Suppressor macrophage treated with lipopolysaccharide for 1 hour (primary cell): ENCODE measurements at regions not wholly inside any gene's neighbourhood (a gene's known extent, or its start where the extent isn't known, plus 50 kb on each side); places are given as distances from the start of the nearest gene placed in this dataset.

Experiments used
- DNase-seq, 3 donors: peaks; one replicate each; pipeline ENCODE4 v3.0.0-alpha.2; 2020 to 2022

GRCh38 chr2:167411367-167411766 is 523.1 kb downstream of the XIRP2 start:
- no peak for DNase-seq

GRCh38 chr2:167406558-167406957 is 518.3 kb downstream of the XIRP2 start:
- DNase-seq, result no peak

DNA sequence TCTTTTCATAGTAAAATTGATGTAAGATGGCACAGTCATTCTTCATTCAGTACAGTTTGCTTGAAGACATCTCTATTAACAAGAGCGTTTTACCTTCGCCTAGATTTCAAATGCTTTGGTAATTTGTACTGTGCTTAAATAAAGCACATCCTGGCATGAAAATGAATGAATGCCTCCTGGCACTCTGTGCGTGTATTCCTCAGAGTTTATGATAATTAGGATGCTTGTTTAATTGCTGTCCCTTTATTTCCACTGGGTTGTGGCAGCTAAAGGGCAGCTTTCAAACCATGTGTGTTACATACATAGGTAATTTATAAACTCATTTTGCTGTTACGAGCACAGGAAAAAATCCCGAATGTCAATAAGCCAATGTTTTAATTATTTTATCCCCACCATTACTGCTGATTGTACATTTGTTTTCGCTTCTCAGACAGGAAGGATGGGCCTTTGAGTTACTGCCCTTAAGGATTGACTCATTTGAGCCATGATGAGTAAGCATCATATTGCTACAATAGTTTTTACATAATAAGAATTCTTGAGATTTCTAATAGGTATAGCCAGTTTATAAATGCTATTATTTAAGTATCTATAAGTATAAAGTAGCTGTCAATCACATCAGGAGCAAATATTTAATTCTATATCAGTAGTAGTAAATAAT is 516.5 kb downstream of the XIRP2 start:
- DNase-seq, result no peak

DNA sequence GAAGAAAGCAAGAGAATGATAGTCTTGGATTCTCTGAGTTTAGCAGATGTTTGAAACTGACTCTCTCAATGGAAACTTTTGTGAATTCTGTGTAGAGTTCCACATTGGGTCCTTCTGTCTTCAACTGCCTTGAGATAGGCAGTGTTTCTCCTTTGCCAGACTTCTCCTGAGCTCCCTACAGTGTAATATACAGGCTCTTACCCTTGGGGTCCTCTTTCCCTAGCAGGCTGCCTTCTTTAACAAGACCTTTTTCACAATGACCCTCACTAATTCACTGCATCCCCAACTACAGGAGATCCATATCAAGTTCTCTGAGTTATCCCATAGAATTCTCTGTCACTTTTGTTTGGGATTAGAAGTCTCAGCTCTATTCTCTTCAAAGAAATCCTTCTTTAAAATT is 513.0 kb downstream of the XIRP2 start:
- no peak for DNase-seq

- no peak for DNase-seq
Observed at GRCh38 chr2:167400546-167400945, 512.3 kb downstream of the XIRP2 start.

DNA sequence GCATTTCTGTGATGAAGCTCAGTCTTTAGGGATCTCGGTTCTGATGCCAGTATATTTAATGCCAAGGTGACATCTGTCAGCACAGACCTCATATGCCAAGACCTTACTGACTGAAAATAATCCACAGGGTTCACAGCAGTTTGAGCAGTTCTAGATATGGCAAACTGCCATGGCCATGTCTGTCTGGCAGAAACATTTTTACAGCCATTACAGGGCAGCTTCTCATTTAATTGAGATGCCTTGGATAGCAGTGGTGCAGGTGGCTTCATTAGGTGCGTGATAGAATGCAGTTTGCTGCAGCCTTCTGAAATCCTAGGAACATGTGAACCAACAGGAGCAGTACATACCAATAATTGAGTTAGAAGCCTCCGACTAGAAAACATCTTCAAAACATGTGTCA is 510.6 kb downstream of the XIRP2 start:
- no peak for DNase-seq

- DNase-seq, result no peak
Observed at GRCh38 chr2:167388901-167389300, 500.6 kb downstream of the XIRP2 start.

- DNase-seq, result no peak
Observed at GRCh38 chr2:167388497-167388896, 500.2 kb downstream of the XIRP2 start.

DNA sequence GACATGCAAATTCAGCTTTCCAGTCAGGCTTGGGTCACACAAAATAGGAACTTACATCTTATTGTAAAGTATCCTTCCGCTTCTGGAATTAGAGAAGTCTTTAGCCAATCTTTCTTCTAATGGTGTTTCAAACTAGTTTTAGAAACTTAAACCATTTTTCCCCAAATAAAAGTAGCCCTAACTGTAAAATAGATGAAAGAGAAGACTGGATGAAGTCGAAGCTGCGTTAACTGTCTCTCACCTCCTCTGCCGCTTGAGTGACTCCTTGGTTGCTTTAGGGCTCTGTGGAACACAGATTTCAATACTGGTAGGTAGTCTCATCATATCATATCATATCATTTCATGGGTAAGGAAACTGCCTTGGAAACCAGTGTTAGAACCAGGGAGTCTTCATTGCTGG is 498.4 kb downstream of the XIRP2 start:
- no peak for DNase-seq

- no peak for DNase-seq
Observed at GRCh38 chr2:167383610-167384194, 495.4 kb downstream of the XIRP2 start.

DNA sequence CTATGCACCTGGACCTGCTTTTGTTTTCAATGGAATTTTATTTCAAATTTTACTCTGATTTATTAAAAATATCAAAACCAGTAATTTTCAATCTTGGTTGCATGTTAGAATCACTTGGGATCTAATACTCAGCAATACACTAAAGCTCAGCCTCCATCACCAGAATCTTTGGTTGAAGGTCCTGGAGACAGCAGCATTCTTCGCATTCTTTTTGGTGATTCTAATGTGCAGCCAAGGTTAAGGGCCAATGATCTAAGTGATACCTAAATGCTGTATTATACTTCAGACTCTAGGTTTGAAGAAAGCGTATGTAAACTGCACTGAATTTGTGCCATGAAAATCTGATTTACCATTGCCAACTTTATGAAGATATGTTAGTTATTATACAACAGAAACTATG is 493.1 kb downstream of the XIRP2 start:
- DNase-seq, result no peak

DNA sequence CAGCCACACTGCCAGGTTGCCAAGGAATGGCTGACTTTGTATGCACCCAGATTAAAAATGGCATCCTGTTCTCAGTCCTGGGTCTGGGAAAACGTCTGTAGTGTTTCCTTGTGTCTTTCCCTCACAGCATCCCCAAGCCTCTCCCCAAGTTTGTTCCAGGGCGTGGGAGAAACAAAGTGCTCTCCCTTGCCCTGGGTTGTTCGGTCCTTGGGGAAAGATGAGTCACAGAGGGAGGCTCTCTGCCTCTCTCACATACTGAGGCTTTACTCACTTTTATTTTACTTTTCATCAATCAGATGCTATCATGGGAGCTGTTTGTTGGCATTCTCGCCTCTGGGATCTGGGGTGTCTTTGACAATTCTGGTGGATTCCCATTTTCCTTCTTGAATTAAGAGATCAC is 492.3 kb downstream of the XIRP2 start:
- DNase-seq, result no peak

DNA sequence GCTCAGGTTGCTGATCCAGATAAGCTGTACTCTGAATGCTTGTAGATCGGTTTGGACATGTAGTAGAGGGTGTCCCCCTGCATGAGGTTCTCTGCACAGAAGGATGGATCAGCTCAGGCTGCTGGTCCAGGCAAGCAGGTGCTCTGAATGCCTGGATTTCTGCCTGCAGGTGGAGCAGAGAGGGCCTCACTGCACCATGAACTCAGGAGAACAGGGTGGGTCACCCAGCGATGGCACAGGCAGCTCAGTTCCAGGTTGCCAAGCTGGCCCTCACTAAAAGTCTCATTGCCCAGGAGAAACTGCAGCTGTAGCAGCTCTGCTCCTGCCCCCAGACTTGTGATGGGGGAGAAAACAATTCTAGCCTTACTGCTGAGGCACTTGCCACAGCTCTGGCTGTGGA is 491.8 kb downstream of the XIRP2 start:
- no peak for DNase-seq

- no peak for DNase-seq
Observed at GRCh38 chr2:167369083-167369482, 480.8 kb downstream of the XIRP2 start.

GRCh38 chr2:167368371-167368770 is 480.1 kb downstream of the XIRP2 start:
- DNase-seq, result no peak

DNA sequence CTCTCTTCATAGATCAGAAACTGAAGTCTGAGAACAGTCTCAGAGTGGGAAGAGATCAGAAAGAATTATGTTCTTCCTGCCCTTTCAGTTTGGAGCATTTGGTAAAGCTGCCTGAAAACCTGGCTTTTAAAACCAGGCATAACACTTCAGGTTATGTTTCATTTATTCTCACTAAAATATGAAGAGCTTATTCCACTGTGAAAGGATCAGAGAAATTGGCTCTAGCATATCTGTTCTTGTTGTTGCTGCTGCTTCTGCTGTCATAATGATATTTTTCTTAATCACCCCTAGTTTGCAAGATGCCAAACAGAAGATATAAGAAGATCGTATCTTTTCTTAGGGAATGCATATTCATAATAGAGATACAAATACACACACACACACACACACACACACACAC is 476.9 kb downstream of the XIRP2 start:
- no peak for DNase-seq

GRCh38 chr2:167361426-167361825 is 473.1 kb downstream of the XIRP2 start:
- no peak for DNase-seq

DNA sequence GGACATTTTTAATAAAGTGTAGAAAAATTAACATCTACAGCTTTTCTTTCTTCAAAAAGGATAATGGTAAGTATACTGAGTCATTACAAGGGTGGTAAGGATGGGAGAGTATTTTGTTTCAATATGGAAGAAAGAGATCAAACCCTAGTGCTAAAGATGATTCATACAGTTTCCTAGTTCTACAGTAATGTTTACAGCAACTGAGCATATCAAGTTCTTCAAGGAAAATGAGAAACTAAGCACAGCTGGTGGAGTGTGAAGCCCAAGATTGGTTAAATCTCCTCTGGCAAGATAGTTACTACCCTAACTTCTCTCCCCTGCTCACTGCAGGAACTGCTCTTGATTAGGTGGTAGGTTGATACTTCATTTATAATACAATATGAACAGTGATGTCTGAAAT is 467.5 kb downstream of the XIRP2 start:
- no peak for DNase-seq

GRCh38 chr2:167353605-167354280 is 465.5 kb downstream of the XIRP2 start:
- DNase-seq, result no peak

- no peak for DNase-seq
Observed at GRCh38 chr2:167345559-167345958, 457.3 kb downstream of the XIRP2 start.

- DNase-seq, result no peak
Observed at GRCh38 chr2:167342769-167343168, 454.5 kb downstream of the XIRP2 start.

- DNase-seq, result no peak
Observed at GRCh38 chr2:167340322-167340721, 452.0 kb downstream of the XIRP2 start.

DNA sequence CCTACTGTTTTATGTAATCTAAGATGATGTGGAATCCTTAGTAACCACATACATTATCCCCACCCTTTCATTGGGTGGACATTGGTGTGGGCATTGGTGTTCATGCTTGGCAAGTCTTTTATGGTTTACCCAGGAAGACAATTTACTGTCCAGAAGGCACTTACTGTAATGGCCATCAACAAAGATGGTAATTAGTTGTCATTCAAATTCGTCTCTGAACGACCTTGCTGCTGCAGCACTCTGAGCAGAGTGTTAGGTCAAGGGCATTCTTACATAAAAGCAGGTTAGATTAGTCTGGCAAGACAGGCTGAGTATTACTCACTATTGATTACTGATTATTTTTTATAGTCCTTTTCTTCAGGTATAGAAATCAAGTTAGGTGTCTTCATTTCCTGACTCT is 447.9 kb downstream of the XIRP2 start:
- DNase-seq, result no peak

GRCh38 chr2:167335541-167335992 is 447.3 kb downstream of the XIRP2 start:
- DNase-seq, result no peak
